ENCODE measurements at regions not wholly inside any gene's neighbourhood (a gene's known extent, or its start where the extent isn't known, plus 50 kb on each side); places are given as distances from the start of the nearest gene placed in this dataset.

GRCh38 chr3:74469151-74469550, 145.3 kb downstream of the CNTN3 start:
- no peak for ATAC-seq
- Mint-ChIP-seq H3K36me3 (no peaks in the 10 kb centered on the region), H3K9me3 (no peaks in the 10 kb centered on the region), H3K4me1 (no peaks in the 10 kb centered on the region), H3K4me3 (no peak overlapping the region), H3K27me3 (no peaks in the 10 kb centered on the region), H3K27ac (no peak overlapping the region)

GRCh38 chr3:74465715-74466410, 148.6 kb downstream of the CNTN3 start:
- no peaks in the 10 kb centered on the region for H3K9me3 Mint-ChIP-seq
- H3K27me3 Mint-ChIP-seq, result no peaks in the 10 kb centered on the region
- no peak overlapping the region for H3K27ac Mint-ChIP-seq
- H3K4me3 Mint-ChIP-seq, result no peak overlapping the region
- no peaks in the 10 kb centered on the region for H3K4me1 Mint-ChIP-seq
- no peaks in the 10 kb centered on the region for H3K36me3 Mint-ChIP-seq
- ATAC-seq, result no peak

- H3K27me3 Mint-ChIP-seq, result no peaks in the 10 kb centered on the region
- H3K36me3 Mint-ChIP-seq, result no peaks in the 10 kb centered on the region
- peaks cover 3% of the 10 kb centered on the region for H3K9me3 Mint-ChIP-seq
- ATAC-seq, result no peak
- H3K27ac Mint-ChIP-seq, result no peak overlapping the region
- no peak overlapping the region for H3K4me3 Mint-ChIP-seq
- H3K4me1 Mint-ChIP-seq, result no peaks in the 10 kb centered on the region
Observed at GRCh38 chr3:74463515-74463914, 150.9 kb downstream of the CNTN3 start.

GRCh38 chr3:74456166-74456565, 158.3 kb downstream of the CNTN3 start:
- peaks cover 3% of the 10 kb centered on the region for H3K9me3 Mint-ChIP-seq
- no peak overlapping the region for H3K4me3 Mint-ChIP-seq
- no peak overlapping the region for H3K27ac Mint-ChIP-seq
- ATAC-seq, result no peak
- no peaks in the 10 kb centered on the region for H3K4me1 Mint-ChIP-seq
- no peaks in the 10 kb centered on the region for H3K36me3 Mint-ChIP-seq
- no peaks in the 10 kb centered on the region for H3K27me3 Mint-ChIP-seq

- H3K9me3 Mint-ChIP-seq, result peaks cover 6% of the 10 kb centered on the region
- no peaks in the 10 kb centered on the region for H3K27me3 Mint-ChIP-seq
- no peak overlapping the region for H3K4me3 Mint-ChIP-seq
- H3K27ac Mint-ChIP-seq, result no peak overlapping the region
- no peak for ATAC-seq
- H3K4me1 Mint-ChIP-seq, result no peaks in the 10 kb centered on the region
- no peaks in the 10 kb centered on the region for H3K36me3 Mint-ChIP-seq
Observed at GRCh38 chr3:74447221-74447620, 167.2 kb downstream of the CNTN3 start.

- ATAC-seq, result no peak
- Mint-ChIP-seq H3K27ac (no peak overlapping the region), H3K36me3 (no peaks in the 10 kb centered on the region), H3K4me3 (no peak overlapping the region), H3K27me3 (no peaks in the 10 kb centered on the region), H3K9me3 (peaks cover 8% of the 10 kb centered on the region), H3K4me1 (no peaks in the 10 kb centered on the region)
Observed at GRCh38 chr3:74445541-74445940, 168.9 kb downstream of the CNTN3 start.

GRCh38 chr3:74443102-74443501, 171.4 kb downstream of the CNTN3 start:
- ATAC-seq, result no peak
- no peaks in the 10 kb centered on the region for H3K4me1 Mint-ChIP-seq
- H3K4me3 Mint-ChIP-seq, result no peak overlapping the region

GRCh38 chr3:74442683-74443082, 171.8 kb downstream of the CNTN3 start:
- H3K9me3 Mint-ChIP-seq, result peaks cover 8% of the 10 kb centered on the region
- H3K27me3 Mint-ChIP-seq, result no peaks in the 10 kb centered on the region
- no peak overlapping the region for H3K27ac Mint-ChIP-seq
- no peaks in the 10 kb centered on the region for H3K36me3 Mint-ChIP-seq
- no peak overlapping the region for H3K4me3 Mint-ChIP-seq
- ATAC-seq, result no peak
- H3K4me1 Mint-ChIP-seq, result no peaks in the 10 kb centered on the region

More at GRCh38 chr3:74443102-74443501, 171.4 kb downstream of the CNTN3 start:
- Mint-ChIP-seq H3K27me3 (no peaks in the 10 kb centered on the region), H3K27ac (no peak overlapping the region), H3K36me3 (no peaks in the 10 kb centered on the region), H3K9me3 (peaks cover 8% of the 10 kb centered on the region)

- no peaks in the 10 kb centered on the region for H3K36me3 Mint-ChIP-seq
- no peaks in the 10 kb centered on the region for H3K4me1 Mint-ChIP-seq
- peaks cover 8% of the 10 kb centered on the region for H3K9me3 Mint-ChIP-seq
- H3K27ac Mint-ChIP-seq, result no peak overlapping the region
- H3K27me3 Mint-ChIP-seq, result no peaks in the 10 kb centered on the region
- no peak for ATAC-seq
- no peak overlapping the region for H3K4me3 Mint-ChIP-seq
Observed at GRCh38 chr3:74442068-74442467, 172.4 kb downstream of the CNTN3 start.

GRCh38 chr3:74436184-74436583, 178.3 kb downstream of the CNTN3 start:
- Mint-ChIP-seq H3K4me3 (no peak overlapping the region), H3K36me3 (no peaks in the 10 kb centered on the region), H3K9me3 (peaks cover 14% of the 10 kb centered on the region), H3K27me3 (no peaks in the 10 kb centered on the region), H3K4me1 (no peaks in the 10 kb centered on the region), H3K27ac (no peak overlapping the region)
- ATAC-seq, result no peak

- Mint-ChIP-seq H3K27ac (no peak overlapping the region), H3K36me3 (no peaks in the 10 kb centered on the region), H3K27me3 (no peaks in the 10 kb centered on the region), H3K4me3 (no peak overlapping the region), H3K9me3 (peaks cover 14% of the 10 kb centered on the region), H3K4me1 (no peaks in the 10 kb centered on the region)
- no peak for ATAC-seq
Observed at GRCh38 chr3:74435631-74436030, 178.8 kb downstream of the CNTN3 start.

- ATAC-seq, result no peak
- no peaks in the 10 kb centered on the region for H3K4me1 Mint-ChIP-seq
- no peak overlapping the region for H3K4me3 Mint-ChIP-seq
- no peaks in the 10 kb centered on the region for H3K27me3 Mint-ChIP-seq
- H3K36me3 Mint-ChIP-seq, result no peaks in the 10 kb centered on the region
- peaks cover 19% of the 10 kb centered on the region for H3K9me3 Mint-ChIP-seq
- H3K27ac Mint-ChIP-seq, result no peak overlapping the region
Observed at GRCh38 chr3:74434406-74434805, 180.1 kb downstream of the CNTN3 start.

- Mint-ChIP-seq H3K27ac (no peak overlapping the region), H3K36me3 (no peaks in the 10 kb centered on the region), H3K27me3 (no peaks in the 10 kb centered on the region), H3K9me3 (peaks cover 7% of the 10 kb centered on the region), H3K4me1 (no peaks in the 10 kb centered on the region), H3K4me3 (no peak overlapping the region)
- no peak for ATAC-seq
Observed at GRCh38 chr3:74426571-74426970, 187.9 kb downstream of the CNTN3 start.

- Mint-ChIP-seq H3K27me3 (no peaks in the 10 kb centered on the region), H3K4me1 (no peaks in the 10 kb centered on the region), H3K9me3 (no peaks in the 10 kb centered on the region), H3K4me3 (no peak overlapping the region), H3K36me3 (no peaks in the 10 kb centered on the region), H3K27ac (no peak overlapping the region)
- ATAC-seq, result no peak
Observed at GRCh38 chr3:74423867-74424266, 190.6 kb downstream of the CNTN3 start.

- ATAC-seq, result no peak
- H3K36me3 Mint-ChIP-seq, result no peaks in the 10 kb centered on the region
Observed at GRCh38 chr3:74420538-74421124, 193.8 kb downstream of the CNTN3 start.

GRCh38 chr3:74415731-74416130, 198.7 kb downstream of the CNTN3 start:
- H3K4me3 Mint-ChIP-seq, result no peak overlapping the region
- H3K27ac Mint-ChIP-seq, result no peak overlapping the region
- no peaks in the 10 kb centered on the region for H3K27me3 Mint-ChIP-seq
- H3K36me3 Mint-ChIP-seq, result no peaks in the 10 kb centered on the region
- ATAC-seq, result no peak
- peaks cover 3% of the 10 kb centered on the region for H3K9me3 Mint-ChIP-seq
- no peaks in the 10 kb centered on the region for H3K4me1 Mint-ChIP-seq

More at GRCh38 chr3:74420538-74421124, 193.8 kb downstream of the CNTN3 start:
- Mint-ChIP-seq H3K4me3 (no peak overlapping the region), H3K4me1 (no peaks in the 10 kb centered on the region), H3K27ac (no peak overlapping the region), H3K9me3 (no peaks in the 10 kb centered on the region), H3K27me3 (no peaks in the 10 kb centered on the region)
